Caki2 (cell line): ENCODE measurements at regions not wholly inside any gene's neighbourhood (a gene's known extent, or its start where the extent isn't known, plus 50 kb on each side); places are given as distances from the start of the nearest gene placed in this dataset.

ENCODE experiments used
- DNase-seq: peaks from one replicate; pipeline ENCODE4 v3.0.0-alpha.2; 2015; ENCODE audit warnings: low read depth
- in situ Hi-C: cut with HindIII; loops from 2 replicates; pipeline ENCODE4 v1.10.0; 2016; ENCODE audit warnings: low sequenced_read_pairs, low pct_unique_long_range_greater_than_20kb, mixed read lengths

- no peak for DNase-seq
- in situ Hi-C loops = no loop called here
These were observed 826.2 kb downstream of the EPHA7 start for GRCh38 chr6:92593201-92593600.

GRCh38 chr6:92589996-92590395 lies 829.4 kb downstream of the EPHA7 start:
- no peak for DNase-seq
- in situ Hi-C loops = no loop called here

- in situ Hi-C loops = no loop called here
- DNase-seq = no peak
These were observed 831.2 kb downstream of the EPHA7 start for GRCh38 chr6:92588148-92588547.

- DNase-seq = no peak
- in situ Hi-C loops = no loop called here
These were observed 831.8 kb downstream of the EPHA7 start for GRCh38 chr6:92587525-92587924.

GRCh38 chr6:92586236-92586977 lies 833.0 kb downstream of the EPHA7 start:
- in situ Hi-C loops = no loop called here
- DNase-seq = no peak

GRCh38 chr6:92582211-92582610 lies 837.1 kb downstream of the EPHA7 start:
- in situ Hi-C loops = no loop called here

GRCh38 chr6:92577077-92577719 lies 842.2 kb downstream of the EPHA7 start:
- DNase-seq = peak; percentile 13

More at GRCh38 chr6:92582211-92582610, 837.1 kb downstream of the EPHA7 start:
- no peak for DNase-seq

GRCh38 chr6:92568541-92568940 lies 850.8 kb downstream of the EPHA7 start:
- no peak for DNase-seq
- in situ Hi-C loops = no loop called here

More at GRCh38 chr6:92577077-92577719, 842.2 kb downstream of the EPHA7 start:
- in situ Hi-C loops = no loop called here

- in situ Hi-C loops = no loop called here
- DNase-seq = no peak
These were observed 852.7 kb downstream of the EPHA7 start for GRCh38 chr6:92566632-92567031.

- DNase-seq = no peak
- in situ Hi-C loops = no loop called here
These were observed 855.0 kb downstream of the EPHA7 start for GRCh38 chr6:92564376-92564775.

GRCh38 chr6:92559611-92560010 lies 859.7 kb downstream of the EPHA7 start:
- in situ Hi-C loops = no loop called here
- no peak for DNase-seq

- in situ Hi-C loops = no loop called here
- DNase-seq = no peak
These were observed 860.4 kb downstream of the EPHA7 start for GRCh38 chr6:92559003-92559402.

- in situ Hi-C loops = no loop called here
These were observed 868.9 kb downstream of the EPHA7 start for GRCh38 chr6:92550501-92550900.

GRCh38 chr6:92545861-92546260 lies 873.5 kb downstream of the EPHA7 start:
- in situ Hi-C loops = no loop called here
- DNase-seq = no peak

More at GRCh38 chr6:92550501-92550900, 868.9 kb downstream of the EPHA7 start:
- DNase-seq = no peak

- in situ Hi-C loops = no loop called here
- no peak for DNase-seq
These were observed 877.8 kb downstream of the EPHA7 start for GRCh38 chr6:92541448-92542060.

- no peak for DNase-seq
- in situ Hi-C loops = no loop called here
These were observed 880.4 kb downstream of the EPHA7 start for GRCh38 chr6:92538926-92539325.

GRCh38 chr6:92538275-92538674 lies 881.1 kb downstream of the EPHA7 start:
- in situ Hi-C loops = no loop called here
- DNase-seq = no peak

- DNase-seq = no peak
- in situ Hi-C loops = no loop called here
These were observed 885.2 kb downstream of the EPHA7 start for GRCh38 chr6:92534109-92534508.

- in situ Hi-C loops = no loop called here
- no peak for DNase-seq
These were observed 896.8 kb downstream of the EPHA7 start for GRCh38 chr6:92522589-92522988.
